ENCODE measurements at regions not wholly inside any gene's neighbourhood (a gene's known extent, or its start where the extent isn't known, plus 50 kb on each side); places are given as distances from the start of the nearest gene placed in this dataset.
"Not testable (repeated sequence)": the region's sequence is repeated elsewhere in the genome, so short reads cannot be mapped to it uniquely, and the experiment has no call there.

DNA sequence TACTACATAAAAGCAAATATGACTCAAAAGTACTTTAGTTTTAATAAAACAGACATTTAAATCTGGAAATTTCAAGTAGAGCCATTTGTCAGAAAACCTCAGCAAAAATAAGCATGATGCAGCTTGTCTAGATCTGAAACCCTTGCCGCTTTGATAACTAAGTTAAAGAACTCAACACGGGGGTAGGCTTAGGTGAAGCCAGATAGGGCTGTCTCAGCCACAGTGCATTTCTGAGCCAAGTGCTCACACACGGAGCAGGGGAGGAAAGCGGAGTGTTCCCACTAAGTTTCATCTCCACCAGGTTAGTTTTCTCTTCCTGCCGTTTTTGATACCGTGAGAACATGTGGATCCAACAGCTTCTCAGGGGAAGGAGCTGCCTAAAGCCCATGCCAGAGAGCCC lies 303.5 kb downstream of the BCL2L11 start:
- not testable (repeated sequence) for DNase-seq (ENCODE audit: low read depth); H3K4me3 ChIP-seq (ENCODE audit: low read depth, low read length)

DNA sequence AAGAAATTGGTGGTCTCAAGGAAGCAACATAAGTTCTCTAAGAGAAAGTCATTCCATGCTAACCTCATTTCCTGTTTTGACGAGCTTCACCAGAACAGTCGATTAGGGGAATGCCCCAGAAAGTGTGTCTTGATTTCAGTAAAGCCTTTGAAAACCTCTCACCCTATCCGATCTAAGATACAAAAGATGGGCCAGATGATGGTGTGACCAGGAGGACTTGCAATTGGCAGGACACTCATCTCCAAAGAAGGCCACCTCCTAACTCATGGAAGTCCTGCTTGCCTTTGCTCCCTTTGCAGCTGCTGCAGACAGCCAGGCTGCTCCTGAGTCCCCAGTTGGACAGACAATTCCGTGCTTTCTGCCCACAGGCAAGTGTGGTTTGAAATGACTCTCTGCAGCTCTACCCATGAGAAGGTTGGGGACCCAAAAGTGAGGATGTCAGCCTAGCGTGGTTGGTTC lies 304.2 kb downstream of the BCL2L11 start:
- not testable (repeated sequence) for H3K4me3 ChIP-seq (ENCODE audit: low read depth, low read length); DNase-seq (ENCODE audit: low read depth)

DNA sequence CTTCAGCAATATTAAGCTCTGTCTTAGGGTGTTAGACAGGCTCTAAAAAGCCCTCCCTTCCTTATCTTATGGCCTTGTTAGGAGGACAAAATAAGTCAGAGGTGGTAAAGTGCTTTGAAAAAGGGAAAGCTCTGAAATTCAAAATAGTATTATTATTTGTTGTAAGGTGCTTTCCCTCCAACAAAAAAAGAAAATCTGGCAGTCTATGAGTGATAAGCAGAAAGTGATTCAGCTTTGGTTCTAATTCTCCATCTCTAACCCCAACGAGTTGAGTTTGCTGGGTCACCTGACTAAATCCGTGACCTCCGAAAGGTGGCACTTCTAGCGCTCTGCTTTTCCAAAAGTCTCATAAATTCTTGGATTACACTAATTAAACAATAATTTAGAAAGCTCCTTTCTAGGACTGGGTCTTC lies 305.1 kb downstream of the BCL2L11 start:
- not testable (repeated sequence) for H3K4me3 ChIP-seq (ENCODE audit: low read depth, low read length); DNase-seq (ENCODE audit: low read depth)

DNA sequence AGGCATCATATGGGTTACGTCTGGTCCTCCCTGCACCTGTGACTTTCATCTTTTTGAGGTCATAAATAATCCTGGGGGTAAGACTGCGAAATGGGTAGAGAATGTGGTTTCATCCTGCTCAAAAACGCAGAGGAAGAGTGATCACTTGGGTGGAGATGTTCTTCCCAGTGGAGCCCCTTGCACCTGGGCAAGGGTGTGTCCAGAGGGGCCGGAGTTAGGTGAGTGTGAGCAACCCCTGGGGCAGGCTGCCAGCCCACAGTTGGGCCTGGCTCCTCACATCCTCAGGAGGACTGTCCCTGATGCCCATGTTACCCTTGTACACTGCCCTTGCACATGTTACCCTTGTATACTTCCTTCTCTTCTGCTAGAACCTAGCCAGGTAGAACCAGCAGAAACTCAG lies 306.6 kb downstream of the BCL2L11 start:
- not testable (repeated sequence) for DNase-seq (ENCODE audit: low read depth); H3K4me3 ChIP-seq (ENCODE audit: low read depth, low read length)

DNA sequence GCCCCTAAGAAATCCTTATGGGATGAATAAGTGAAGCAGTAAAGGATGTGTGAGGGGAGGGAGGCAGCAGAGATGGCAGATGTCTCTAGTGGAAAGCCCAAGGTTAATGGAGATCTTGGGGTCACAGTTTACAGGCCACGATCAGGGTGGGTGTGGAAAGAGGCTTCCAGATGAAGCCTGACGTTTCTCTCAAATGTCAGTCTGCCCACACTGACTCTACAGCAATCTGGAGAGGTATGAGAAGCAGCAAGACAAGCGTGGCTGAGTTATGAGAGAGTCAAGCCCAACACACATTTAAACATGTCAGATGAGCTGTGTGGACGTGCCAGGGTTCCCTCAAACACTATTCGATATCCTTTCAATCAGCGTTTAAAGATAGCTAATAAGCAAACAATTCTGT lies 308.2 kb downstream of the BCL2L11 start:
- not testable (repeated sequence) for H3K4me3 ChIP-seq (ENCODE audit: low read depth, low read length); DNase-seq (ENCODE audit: low read depth)

DNA sequence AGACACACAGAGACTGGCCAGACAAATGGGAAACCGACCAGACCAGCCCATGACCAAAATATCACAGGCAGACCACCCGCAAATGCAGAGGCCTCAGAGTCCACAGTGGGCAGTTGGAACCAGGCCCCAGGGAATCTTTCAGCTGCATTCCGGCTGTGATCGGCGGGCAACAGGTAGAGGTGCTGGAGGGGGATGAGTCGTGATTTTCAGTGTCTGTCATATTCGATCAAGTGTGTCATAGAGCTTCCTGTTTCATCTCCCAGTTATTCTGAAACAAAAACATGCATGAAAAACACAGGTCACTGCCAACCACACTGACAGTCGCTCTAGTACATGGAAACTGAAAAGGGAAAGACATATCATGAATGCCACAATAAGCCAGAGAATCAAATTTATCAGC lies 308.6 kb downstream of the BCL2L11 start:
- H3K4me3 ChIP-seq (ENCODE audit: low read depth, low read length); DNase-seq (ENCODE audit: low read depth): not testable (repeated sequence)

DNA sequence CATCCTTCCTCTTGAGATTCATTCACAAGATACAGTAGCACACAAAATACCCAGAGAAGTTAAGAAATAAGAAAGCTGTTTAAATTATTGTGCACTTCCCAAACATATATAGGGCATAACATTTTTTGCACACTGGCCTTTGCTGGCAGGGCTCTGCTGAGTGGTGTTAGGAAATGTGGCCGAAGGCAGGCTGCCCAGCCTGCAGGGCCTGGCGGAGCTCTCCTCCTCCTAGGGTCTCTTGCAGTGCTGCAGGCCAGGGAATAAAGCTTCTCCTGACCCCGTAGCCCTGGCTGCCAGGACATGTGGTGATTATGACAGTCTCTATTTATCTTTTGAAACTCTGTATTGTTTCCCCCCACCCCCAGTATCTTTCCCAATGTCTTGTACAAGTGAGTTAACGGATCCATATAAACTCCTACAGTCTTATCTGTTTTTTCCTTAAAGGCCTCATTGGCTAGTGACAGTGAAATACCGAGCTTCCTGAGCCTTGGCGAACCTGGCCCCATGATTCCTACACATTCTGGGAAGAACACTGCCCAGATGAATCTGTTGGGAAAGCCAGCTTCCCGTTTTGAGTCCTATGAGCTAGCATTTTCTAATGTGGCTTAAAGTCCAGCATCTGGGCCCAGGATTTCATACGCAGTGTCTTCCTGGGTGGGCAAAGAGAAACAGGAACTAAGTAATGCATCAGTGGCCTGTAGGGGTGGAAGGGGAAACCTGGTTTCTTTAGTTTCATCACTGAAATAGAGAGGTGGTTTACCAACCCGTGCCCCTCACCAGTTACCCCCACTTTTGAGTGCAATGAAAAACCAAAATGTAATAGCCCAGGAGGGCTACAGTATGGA lies 310.3 kb downstream of the BCL2L11 start:
- DNase-seq (ENCODE audit: low read depth); H3K4me3 ChIP-seq (ENCODE audit: low read depth, low read length): not testable (repeated sequence)

DNA sequence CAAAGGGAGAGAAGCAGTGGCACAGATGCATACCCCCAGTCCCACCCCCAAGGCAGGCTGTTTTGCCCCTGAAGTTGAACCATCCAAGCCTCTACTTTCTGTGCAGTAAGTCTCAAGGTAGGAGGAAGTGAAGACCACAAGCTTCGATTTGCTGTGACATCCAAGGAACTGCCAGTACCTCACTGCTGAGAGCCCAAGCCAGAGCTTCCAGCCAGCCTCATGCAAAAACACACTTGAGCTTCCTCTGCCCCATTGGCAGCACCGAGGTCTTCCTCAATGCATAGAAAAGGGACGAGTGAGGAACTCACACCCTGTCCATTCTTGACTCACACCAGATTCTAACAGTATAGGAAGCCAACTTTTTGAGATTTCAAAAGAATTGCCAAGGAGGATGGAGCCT lies 311.7 kb downstream of the BCL2L11 start:
- not testable (repeated sequence) for DNase-seq (ENCODE audit: low read depth); H3K4me3 ChIP-seq (ENCODE audit: low read depth, low read length)

DNA sequence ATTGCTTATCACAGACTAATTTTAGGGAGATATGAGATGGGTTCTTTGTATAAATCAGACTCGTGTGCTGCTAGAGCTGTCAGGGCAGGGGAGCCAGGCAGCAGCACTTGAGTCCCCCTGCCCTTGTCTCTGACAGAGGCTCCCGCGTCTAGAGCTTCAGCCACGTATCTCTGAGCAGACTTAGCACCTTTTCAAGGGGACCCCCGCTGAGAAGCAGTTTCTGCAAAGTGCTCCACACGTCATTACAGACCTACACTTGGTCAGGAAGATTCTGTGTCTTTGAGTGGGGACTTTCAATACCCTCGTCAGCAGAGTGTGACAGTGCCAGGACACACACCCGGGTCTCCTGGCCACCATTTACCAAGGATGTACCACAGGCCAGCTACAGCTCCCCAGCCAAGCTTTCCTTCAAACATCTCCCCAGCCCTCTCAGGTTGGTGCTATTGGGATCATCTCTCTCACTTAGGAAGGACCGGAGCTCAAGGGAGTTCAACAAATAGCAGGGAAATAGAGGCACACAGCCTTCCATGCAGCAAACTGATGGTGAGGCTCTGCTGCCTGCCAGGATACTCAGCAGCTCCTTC lies 312.3 kb downstream of the BCL2L11 start:
- DNase-seq (ENCODE audit: low read depth); H3K4me3 ChIP-seq (ENCODE audit: low read depth, low read length): not testable (repeated sequence)

DNA sequence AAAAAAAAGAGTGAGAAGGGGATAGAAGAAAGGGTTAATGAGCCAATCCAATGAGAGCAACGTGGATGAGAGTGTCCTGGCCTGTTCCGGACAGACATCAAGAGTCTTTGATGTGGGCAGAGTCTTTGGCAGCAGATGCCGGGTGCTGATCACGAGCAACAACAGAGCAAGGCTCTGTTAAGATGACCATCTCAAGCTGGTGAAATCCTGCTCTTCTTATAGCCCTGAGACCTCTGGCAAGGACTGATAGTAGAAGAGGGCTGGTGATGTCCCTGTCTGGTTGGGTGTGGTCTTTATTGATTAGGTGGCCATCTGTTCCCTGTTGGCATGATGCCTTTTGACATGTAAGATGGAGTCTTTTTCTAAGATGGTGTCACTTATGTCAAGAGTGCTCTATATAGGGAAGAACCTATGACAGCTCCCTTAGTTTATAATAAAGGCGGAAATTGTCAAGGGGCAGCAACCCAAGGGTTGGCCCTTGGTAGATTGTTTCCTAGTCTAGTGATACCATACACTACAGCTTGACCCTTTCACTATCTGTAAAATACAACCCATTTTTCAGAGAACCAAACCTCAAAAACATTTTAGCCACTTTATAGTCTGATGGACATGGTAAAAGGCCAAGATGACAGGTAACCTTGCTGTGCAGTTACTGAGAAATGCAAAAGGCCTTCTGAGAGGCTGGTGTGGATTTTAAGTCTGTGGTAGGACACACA lies 313.3 kb downstream of the BCL2L11 start:
- peak; percentile 12 for DNase-seq (ENCODE audit: low read depth)
- H3K4me3 ChIP-seq (ENCODE audit: low read depth, low read length) = not testable (repeated sequence)

DNA sequence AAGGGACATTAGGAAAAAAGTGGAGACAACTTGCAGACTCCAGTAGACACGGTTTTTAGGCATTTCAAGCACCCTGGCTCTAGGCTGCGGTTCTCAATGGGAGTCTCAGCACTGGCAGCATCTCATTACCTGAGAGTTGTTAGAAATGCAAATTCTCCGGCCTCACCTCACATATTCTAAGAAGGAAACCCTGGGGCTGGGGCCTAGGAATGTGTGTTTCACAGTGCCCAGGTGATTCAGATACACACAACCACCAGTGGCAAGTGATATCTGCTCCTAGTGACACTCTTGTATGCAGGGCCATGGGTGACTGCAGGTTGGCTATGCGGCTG lies 313.9 kb downstream of the BCL2L11 start:
- DNase-seq (ENCODE audit: low read depth); H3K4me3 ChIP-seq (ENCODE audit: low read depth, low read length): not testable (repeated sequence)

DNA sequence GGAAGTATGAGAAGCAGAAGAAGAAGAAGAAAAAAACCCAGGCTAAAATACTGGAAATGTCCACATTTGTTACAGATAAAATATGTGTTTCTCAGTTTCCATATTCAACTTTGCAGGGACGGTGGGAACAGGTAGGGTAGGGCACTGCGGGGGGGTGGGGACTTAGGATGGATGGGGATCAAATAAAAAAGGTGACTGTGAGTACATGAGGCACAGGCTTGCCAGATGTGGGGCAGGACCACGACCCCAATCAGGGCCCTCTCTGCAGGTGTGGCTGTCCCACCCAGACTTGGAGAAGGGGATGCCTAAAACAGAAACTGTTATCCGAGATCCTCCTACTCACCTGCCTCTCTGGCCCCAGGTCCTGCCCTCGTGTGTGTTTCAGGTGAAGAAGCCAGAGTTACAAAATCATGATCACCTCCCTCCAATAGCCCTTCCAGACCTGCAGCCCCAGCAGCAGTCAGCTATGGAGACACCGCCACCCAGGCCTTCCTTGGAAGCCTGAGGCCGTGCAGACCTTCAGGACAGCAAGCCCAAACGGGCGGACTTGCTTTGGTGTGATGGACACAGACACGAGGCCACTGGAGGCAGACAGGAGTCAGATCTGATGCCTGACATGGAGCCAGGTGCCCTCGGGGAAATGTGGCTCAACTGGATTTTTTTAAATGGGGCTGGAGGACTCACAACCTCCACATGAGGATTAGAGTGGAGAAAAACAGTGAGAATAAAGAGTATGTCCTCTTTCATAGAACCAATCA lies 315.0 kb downstream of the BCL2L11 start:
- not testable (repeated sequence) for H3K4me3 ChIP-seq (ENCODE audit: low read depth, low read length); DNase-seq (ENCODE audit: low read depth)

DNA sequence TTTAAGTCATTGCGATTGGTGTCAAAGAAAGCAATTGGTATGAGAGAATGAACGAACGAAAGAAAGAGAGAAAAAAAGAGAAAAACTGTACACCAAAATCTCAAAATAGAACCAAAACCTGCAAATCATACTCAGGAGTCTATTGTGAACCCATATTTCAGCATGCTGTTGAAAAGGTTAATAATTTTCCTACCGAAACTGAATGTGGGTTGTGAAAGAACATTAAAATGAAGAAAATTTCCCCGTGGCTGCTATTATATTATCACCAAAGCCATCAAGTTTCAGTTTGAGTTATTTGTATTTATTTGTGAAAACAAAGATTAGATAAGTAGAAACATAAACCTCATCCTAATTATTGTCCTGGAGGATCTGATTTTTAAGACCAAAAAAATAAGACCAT lies 315.7 kb downstream of the BCL2L11 start:
- not testable (repeated sequence) for H3K4me3 ChIP-seq (ENCODE audit: low read depth, low read length); DNase-seq (ENCODE audit: low read depth)

DNA sequence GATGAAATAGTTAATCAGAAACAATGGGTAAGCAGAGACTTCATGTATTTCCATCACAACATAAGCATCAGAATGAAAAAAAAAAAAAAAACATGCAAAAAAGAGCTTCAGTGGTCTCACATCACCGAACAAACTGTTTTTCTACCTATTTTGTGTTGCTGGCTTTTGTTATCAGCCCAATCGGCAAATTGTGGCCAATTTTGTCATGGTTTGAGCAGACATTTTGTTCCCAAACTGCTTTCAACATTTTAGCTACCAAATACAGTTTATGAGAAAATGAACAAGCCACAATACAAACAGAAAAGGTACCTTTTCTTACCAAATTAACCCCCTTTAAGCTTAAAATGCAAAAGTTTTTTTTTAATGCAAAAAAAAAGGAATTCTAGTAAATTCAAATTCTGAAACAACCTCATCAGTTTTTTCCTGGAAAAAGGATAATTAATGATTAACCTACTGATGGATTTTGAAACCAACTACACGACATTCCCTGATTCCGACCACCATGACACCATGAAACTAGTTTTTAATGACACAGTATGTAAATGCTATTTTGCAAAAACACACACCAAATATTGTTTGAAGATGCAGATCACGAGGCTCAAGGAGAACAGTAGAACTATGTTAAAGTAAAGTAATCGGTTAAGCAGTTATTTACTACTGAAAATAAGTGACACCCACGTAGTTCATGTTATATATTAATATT lies 316.7 kb downstream of the BCL2L11 start:
- H3K4me3 ChIP-seq (ENCODE audit: low read depth, low read length); DNase-seq (ENCODE audit: low read depth): not testable (repeated sequence)

DNA sequence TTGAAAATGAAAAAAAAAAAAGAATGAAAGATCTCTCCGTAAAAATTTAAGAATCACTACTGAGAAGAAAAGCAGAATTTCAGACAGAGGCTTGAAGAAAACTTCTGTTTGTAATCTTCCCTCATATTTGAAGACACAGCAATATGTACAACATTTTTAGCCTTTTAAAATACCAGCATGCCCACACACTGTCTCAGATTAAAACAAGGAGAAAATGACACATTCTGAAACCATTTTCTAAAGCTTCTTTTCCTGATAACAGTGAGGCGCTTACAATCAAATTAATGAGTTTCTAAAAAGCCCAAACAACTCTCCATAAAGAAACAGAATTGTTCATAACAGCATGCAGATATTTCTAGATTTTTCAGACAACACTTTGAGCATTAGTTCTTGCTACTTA lies 317.4 kb downstream of the BCL2L11 start:
- not testable (repeated sequence) for DNase-seq (ENCODE audit: low read depth)

DNA sequence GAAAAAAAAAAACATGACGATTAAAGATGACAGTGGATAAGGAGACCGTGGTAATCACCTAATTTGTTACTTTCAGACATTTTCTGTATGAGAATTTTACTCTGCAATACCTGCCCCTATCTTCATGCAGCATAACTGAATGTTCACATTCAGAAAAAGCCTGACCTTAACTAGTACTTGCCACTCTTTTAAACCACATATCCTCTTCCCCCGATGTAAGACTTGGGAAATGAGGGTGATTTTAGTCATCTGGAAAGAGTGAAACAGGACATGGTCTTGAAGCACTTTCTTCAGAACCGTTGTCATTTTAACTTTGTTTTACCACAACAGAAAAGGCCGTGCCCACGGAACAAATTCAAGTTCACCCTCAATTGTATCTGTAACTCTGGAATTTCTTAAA lies 318.5 kb downstream of the BCL2L11 start:
- DNase-seq (ENCODE audit: low read depth) = not testable (repeated sequence)

More for the DNA sequence above, 317.4 kb downstream of the BCL2L11 start:
- H3K4me3 ChIP-seq (ENCODE audit: low read depth, low read length) = not testable (repeated sequence)

DNA sequence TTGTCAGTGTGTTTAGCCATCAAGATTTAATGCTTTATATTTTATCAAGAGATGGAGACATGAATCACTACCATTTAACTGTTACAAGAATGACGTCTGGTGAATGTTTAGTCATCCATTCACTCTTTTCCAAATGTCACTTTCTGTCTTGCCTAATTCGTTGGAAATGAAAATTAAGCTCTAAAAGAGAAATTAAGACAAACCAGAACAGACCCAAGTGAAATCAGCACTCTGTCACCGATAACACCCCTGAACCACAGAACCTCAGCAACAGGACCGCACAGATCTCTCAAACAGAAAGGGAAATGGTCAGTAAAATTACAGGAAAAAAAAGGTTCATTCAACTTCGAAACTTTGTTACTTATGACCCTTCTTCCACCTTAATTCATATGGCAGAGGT lies 320.9 kb downstream of the BCL2L11 start:
- H3K4me3 ChIP-seq (ENCODE audit: low read depth, low read length); DNase-seq (ENCODE audit: low read depth): not testable (repeated sequence)

More for the DNA sequence above, 318.5 kb downstream of the BCL2L11 start:
- H3K4me3 ChIP-seq (ENCODE audit: low read depth, low read length) = not testable (repeated sequence)

DNA sequence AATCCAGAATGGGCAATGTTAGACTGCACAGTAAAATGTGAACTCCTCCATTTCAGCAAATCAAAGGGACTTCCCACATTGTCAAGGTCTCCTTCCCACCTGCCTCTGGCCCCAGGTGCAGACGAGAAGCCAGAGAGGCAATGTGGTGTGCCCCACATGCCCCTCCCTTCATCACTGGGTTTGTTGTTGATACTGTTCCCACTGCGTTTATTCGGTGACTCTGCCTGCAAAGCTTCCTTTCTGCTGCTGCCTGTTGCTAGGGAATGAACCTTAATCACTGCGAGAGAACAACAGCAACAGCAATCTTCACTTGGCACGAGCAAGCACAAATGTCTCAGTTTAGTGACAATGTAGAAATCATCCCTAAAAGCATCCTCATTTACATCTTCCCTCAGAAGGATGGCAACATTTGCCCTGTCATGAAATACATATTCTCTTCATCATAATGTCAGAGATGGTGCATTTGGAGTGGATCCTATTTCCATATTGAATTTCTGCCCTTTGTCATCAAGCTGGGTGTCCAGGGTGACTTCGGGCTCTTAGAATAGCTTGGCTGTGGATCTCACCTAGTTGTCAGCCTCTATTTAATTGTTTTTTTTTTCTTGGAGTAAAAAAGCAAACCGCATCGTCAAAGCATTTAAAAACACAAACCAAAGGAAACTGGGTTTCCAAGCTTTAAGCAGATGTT lies 322.2 kb downstream of the BCL2L11 start:
- not testable (repeated sequence) for H3K4me3 ChIP-seq (ENCODE audit: low read depth, low read length); DNase-seq (ENCODE audit: low read depth)

All from choroid plexus epithelial cell (primary cell).